ENCODE measurements at regions not wholly inside any gene's neighbourhood (a gene's known extent, or its start where the extent isn't known, plus 50 kb on each side); places are given as distances from the start of the nearest gene placed in this dataset.
"Not testable (repeated sequence)": the region's sequence is repeated elsewhere in the genome, so short reads cannot be mapped to it uniquely, and the experiment has no call there.

DNA sequence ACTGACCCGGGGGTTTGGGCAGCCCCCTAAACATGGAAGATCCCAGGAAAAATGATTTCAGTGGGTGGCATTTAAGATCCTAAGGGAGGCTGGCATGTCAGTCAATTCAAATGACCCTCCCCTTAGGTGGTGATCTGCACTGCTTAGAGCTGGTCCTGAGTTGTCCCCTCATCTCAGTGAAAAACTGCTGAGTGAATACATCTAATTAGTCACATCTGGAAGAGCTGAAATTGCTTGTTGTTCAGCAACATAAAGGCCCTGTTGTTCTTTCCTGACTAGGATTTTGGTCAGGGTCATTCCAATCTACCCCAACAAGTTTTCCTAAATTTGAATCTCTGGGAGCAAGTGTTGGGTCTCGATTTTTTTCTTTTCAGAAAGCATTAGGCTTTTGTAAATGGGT is 126.4 kb downstream of the LCA5 start:
- Mint-ChIP-seq H3K4me1 (ENCODE audit: low read depth) (no peaks in the 10 kb centered on the region), H3K9me3 (no peaks in the 10 kb centered on the region), H3K27ac (no peak overlapping the region), H3K36me3 (ENCODE audit: low read depth) (no peaks in the 10 kb centered on the region), H3K4me3 (ENCODE audit: low read depth) (no peak overlapping the region), H3K27me3 (ENCODE audit: low read depth) (no peaks in the 10 kb centered on the region)
- no peak for DNase-seq (ENCODE audit: low spot score)
- intact Hi-C loops (cut with micrococcal nuclease) = no loop called here

- H3K4me3 Mint-ChIP-seq (ENCODE audit: low read depth) = no peak overlapping the region
- H3K27ac Mint-ChIP-seq = no peak overlapping the region
- H3K4me1 Mint-ChIP-seq (ENCODE audit: low read depth) = no peaks in the 10 kb centered on the region
- DNase-seq (ENCODE audit: low spot score) = no peak
- intact Hi-C loops (cut with micrococcal nuclease) = no loop called here
- H3K27me3 Mint-ChIP-seq (ENCODE audit: low read depth) = no peaks in the 10 kb centered on the region
- no peaks in the 10 kb centered on the region for H3K36me3 Mint-ChIP-seq (ENCODE audit: low read depth)
- no peaks in the 10 kb centered on the region for H3K9me3 Mint-ChIP-seq
Observed at GRCh38 chr6:79408256-79408974, 128.8 kb downstream of the LCA5 start.

GRCh38 chr6:79404677-79405076 is 132.6 kb downstream of the LCA5 start:
- intact Hi-C loops (cut with micrococcal nuclease) = no loop called here

GRCh38 chr6:79404261-79404660 is 133.0 kb downstream of the LCA5 start:
- no peak overlapping the region for H3K4me3 Mint-ChIP-seq (ENCODE audit: low read depth)
- no peaks in the 10 kb centered on the region for H3K27me3 Mint-ChIP-seq (ENCODE audit: low read depth)
- no peaks in the 10 kb centered on the region for H3K36me3 Mint-ChIP-seq (ENCODE audit: low read depth)
- no peak for DNase-seq (ENCODE audit: low spot score)
- no peaks in the 10 kb centered on the region for H3K4me1 Mint-ChIP-seq (ENCODE audit: low read depth)
- no peaks in the 10 kb centered on the region for H3K9me3 Mint-ChIP-seq
- intact Hi-C loops (cut with micrococcal nuclease) = no loop called here
- H3K27ac Mint-ChIP-seq = no peak overlapping the region

More at GRCh38 chr6:79404677-79405076, 132.6 kb downstream of the LCA5 start:
- Mint-ChIP-seq H3K27ac (no peak overlapping the region), H3K4me1 (ENCODE audit: low read depth) (no peaks in the 10 kb centered on the region), H3K36me3 (ENCODE audit: low read depth) (no peaks in the 10 kb centered on the region), H3K27me3 (ENCODE audit: low read depth) (no peaks in the 10 kb centered on the region), H3K4me3 (ENCODE audit: low read depth) (no peak overlapping the region), H3K9me3 (no peaks in the 10 kb centered on the region)
- DNase-seq (ENCODE audit: low spot score) = no peak

GRCh38 chr6:79403563-79403962 is 133.7 kb downstream of the LCA5 start:
- no peaks in the 10 kb centered on the region for H3K4me1 Mint-ChIP-seq (ENCODE audit: low read depth)
- no peak overlapping the region for H3K27ac Mint-ChIP-seq
- H3K27me3 Mint-ChIP-seq (ENCODE audit: low read depth) = no peaks in the 10 kb centered on the region
- H3K36me3 Mint-ChIP-seq (ENCODE audit: low read depth) = no peaks in the 10 kb centered on the region
- no peak for DNase-seq (ENCODE audit: low spot score)
- H3K9me3 Mint-ChIP-seq = no peaks in the 10 kb centered on the region
- intact Hi-C loops (cut with micrococcal nuclease) = no loop called here
- no peak overlapping the region for H3K4me3 Mint-ChIP-seq (ENCODE audit: low read depth)

GRCh38 chr6:79403086-79403485 is 134.1 kb downstream of the LCA5 start:
- Mint-ChIP-seq H3K4me1 (ENCODE audit: low read depth) (no peaks in the 10 kb centered on the region), H3K27me3 (ENCODE audit: low read depth) (no peaks in the 10 kb centered on the region), H3K27ac (no peak overlapping the region), H3K9me3 (no peaks in the 10 kb centered on the region), H3K4me3 (ENCODE audit: low read depth) (no peak overlapping the region), H3K36me3 (ENCODE audit: low read depth) (no peaks in the 10 kb centered on the region)
- DNase-seq (ENCODE audit: low spot score) = no peak
- intact Hi-C loops (cut with micrococcal nuclease) = no loop called here

DNA sequence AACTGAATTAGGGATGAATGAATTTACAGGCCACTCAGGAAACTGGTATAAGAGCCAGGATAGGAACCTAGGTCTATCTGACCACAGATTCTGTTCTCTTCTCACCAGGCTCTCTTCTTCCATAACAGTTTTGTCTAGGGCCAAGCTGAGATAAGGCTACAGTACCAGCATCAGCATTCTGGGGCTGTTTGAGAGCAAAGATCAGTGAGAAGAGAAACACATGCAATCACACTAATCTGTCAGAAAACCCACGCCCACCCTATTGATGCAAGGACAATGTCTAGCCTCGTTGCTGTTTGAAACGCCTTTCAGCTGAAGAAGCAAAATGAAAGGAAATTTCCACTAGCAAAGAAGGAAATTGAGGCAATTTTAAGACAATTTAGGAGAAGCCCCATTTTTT is 137.7 kb downstream of the LCA5 start:
- Mint-ChIP-seq H3K4me3 (ENCODE audit: low read depth) (no peak overlapping the region), H3K27ac (no peak overlapping the region), H3K27me3 (ENCODE audit: low read depth) (no peaks in the 10 kb centered on the region), H3K4me1 (ENCODE audit: low read depth) (no peaks in the 10 kb centered on the region), H3K36me3 (ENCODE audit: low read depth) (no peaks in the 10 kb centered on the region), H3K9me3 (no peaks in the 10 kb centered on the region)
- DNase-seq (ENCODE audit: low spot score) = no peak
- intact Hi-C loops (cut with micrococcal nuclease) = no loop called here

- H3K9me3 Mint-ChIP-seq; H3K4me3 Mint-ChIP-seq (ENCODE audit: low read depth); H3K27ac Mint-ChIP-seq; DNase-seq (ENCODE audit: low spot score); H3K36me3 Mint-ChIP-seq (ENCODE audit: low read depth); H3K4me1 Mint-ChIP-seq (ENCODE audit: low read depth); intact Hi-C loops (cut with micrococcal nuclease); H3K27me3 Mint-ChIP-seq (ENCODE audit: low read depth): not testable (repeated sequence)
Observed at GRCh38 chr6:79398617-79399016, 138.6 kb downstream of the LCA5 start.

- intact Hi-C loops (cut with micrococcal nuclease) = no loop called here
- no peaks in the 10 kb centered on the region for H3K36me3 Mint-ChIP-seq (ENCODE audit: low read depth)
- H3K27ac Mint-ChIP-seq = no peak overlapping the region
- no peak overlapping the region for H3K4me3 Mint-ChIP-seq (ENCODE audit: low read depth)
- peaks cover 11% of the 10 kb centered on the region for H3K9me3 Mint-ChIP-seq
- H3K27me3 Mint-ChIP-seq (ENCODE audit: low read depth) = no peaks in the 10 kb centered on the region
- no peak for DNase-seq (ENCODE audit: low spot score)
- no peaks in the 10 kb centered on the region for H3K4me1 Mint-ChIP-seq (ENCODE audit: low read depth)
Observed at GRCh38 chr6:79396625-79397024, 140.6 kb downstream of the LCA5 start.

GRCh38 chr6:79394690-79395089 is 142.5 kb downstream of the LCA5 start:
- Mint-ChIP-seq H3K9me3 (peaks cover 11% of the 10 kb centered on the region), H3K27me3 (ENCODE audit: low read depth) (no peaks in the 10 kb centered on the region), H3K4me3 (ENCODE audit: low read depth) (no peak overlapping the region), H3K27ac (no peak overlapping the region), H3K4me1 (ENCODE audit: low read depth) (no peaks in the 10 kb centered on the region), H3K36me3 (ENCODE audit: low read depth) (no peaks in the 10 kb centered on the region)
- DNase-seq (ENCODE audit: low spot score) = no peak
- intact Hi-C loops (cut with micrococcal nuclease) = no loop called here

DNA sequence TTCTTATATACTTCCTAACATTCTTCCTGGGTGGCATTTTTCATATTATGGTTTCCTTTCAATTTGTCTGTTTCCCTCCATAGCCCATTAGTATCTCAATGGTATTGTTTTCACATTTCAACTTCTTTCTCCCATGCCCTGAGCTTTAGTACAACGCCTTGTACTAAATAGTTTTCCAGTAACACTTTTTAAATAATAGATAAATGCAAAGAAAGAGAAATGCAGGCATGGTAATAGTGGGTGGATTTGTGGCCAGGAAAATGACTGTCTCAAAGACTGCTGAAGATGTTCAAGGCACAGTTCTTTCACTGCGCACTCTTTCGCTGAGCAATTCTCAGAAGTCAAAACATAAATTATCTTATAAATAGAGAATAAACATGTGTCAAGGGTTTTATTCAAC is 145.1 kb downstream of the LCA5 start:
- Mint-ChIP-seq H3K27ac (no peak overlapping the region), H3K27me3 (ENCODE audit: low read depth) (no peaks in the 10 kb centered on the region), H3K4me1 (ENCODE audit: low read depth) (no peaks in the 10 kb centered on the region), H3K4me3 (ENCODE audit: low read depth) (no peak overlapping the region), H3K36me3 (ENCODE audit: low read depth) (no peaks in the 10 kb centered on the region), H3K9me3 (peaks cover 11% of the 10 kb centered on the region)
- intact Hi-C loops (cut with micrococcal nuclease) = no loop called here
- no peak for DNase-seq (ENCODE audit: low spot score)

DNA sequence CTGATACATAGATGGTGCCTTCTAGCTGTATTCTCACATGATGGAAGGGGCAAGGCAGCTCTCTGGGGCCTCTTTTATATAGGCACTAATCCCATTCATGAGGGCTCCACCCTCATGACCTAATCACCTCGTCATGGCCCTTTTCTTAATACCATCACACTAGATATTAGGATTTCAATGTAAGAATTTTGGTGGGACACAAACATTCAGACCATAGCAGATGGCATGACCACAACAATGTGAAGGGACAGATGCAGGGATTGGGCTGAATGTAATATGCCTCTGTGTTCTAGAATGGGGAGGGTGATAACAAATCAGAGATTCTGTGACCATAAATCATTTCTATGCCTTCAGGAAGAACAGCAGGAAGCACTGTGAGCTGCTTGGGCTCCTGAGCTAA is 145.8 kb downstream of the LCA5 start:
- Mint-ChIP-seq H3K4me3 (ENCODE audit: low read depth) (no peak overlapping the region), H3K27me3 (ENCODE audit: low read depth) (no peaks in the 10 kb centered on the region), H3K9me3 (peaks cover 11% of the 10 kb centered on the region), H3K27ac (no peak overlapping the region), H3K36me3 (ENCODE audit: low read depth) (no peaks in the 10 kb centered on the region), H3K4me1 (ENCODE audit: low read depth) (no peaks in the 10 kb centered on the region)
- intact Hi-C loops (cut with micrococcal nuclease) = no loop called here
- no peak for DNase-seq (ENCODE audit: low spot score)

DNA sequence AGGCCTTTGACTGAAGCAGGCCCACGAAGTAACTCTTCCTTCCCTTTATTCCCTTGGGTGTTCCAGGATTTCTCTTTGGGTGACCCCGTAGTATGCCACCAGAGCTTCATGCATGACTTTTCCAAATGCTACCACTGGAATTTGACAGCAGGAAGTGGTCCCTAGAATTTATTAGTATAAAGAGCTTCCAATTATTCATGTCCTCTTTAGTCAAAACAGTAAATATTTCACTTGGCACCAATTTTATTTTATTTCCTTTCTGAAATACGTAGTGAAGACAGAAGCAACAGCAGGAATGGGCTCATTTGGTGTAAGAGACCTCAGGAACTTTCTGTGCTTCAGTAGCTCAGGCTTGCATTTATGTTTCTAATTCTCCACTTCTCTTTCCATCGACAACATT is 151.3 kb downstream of the LCA5 start:
- H3K27me3 Mint-ChIP-seq (ENCODE audit: low read depth) = no peaks in the 10 kb centered on the region
- no peaks in the 10 kb centered on the region for H3K36me3 Mint-ChIP-seq (ENCODE audit: low read depth)
- no peak overlapping the region for H3K27ac Mint-ChIP-seq
- no peak for DNase-seq (ENCODE audit: low spot score)
- intact Hi-C loops (cut with micrococcal nuclease) = no loop called here
- H3K4me3 Mint-ChIP-seq (ENCODE audit: low read depth) = no peak overlapping the region
- no peaks in the 10 kb centered on the region for H3K4me1 Mint-ChIP-seq (ENCODE audit: low read depth)
- no peaks in the 10 kb centered on the region for H3K9me3 Mint-ChIP-seq

DNA sequence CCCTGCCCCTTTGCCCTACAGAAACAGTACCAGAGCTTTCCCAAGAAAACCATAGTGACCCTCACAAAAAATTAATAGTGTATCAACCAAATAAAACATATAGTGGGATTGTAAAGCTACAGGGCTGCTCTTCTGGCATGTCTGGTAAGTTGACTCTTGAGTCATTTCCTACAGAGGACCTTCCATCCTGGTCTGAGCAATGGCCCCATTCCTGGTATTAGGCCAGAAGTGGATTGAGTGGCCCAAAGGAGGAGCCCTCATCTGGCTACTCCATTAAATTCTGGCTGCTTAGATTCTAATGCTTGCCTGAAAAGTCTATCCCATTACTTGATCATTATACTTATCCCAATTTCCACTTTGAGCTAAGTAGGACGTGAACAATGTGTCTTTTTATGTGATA is 150.9 kb upstream of the HMGN3 start:
- no peaks in the 10 kb centered on the region for H3K27me3 Mint-ChIP-seq (ENCODE audit: low read depth)
- no peaks in the 10 kb centered on the region for H3K36me3 Mint-ChIP-seq (ENCODE audit: low read depth)
- no peak overlapping the region for H3K27ac Mint-ChIP-seq
- no peak overlapping the region for H3K4me3 Mint-ChIP-seq (ENCODE audit: low read depth)
- no peak for DNase-seq (ENCODE audit: low spot score)
- no peaks in the 10 kb centered on the region for H3K4me1 Mint-ChIP-seq (ENCODE audit: low read depth)
- no peaks in the 10 kb centered on the region for H3K9me3 Mint-ChIP-seq
- intact Hi-C loops (cut with micrococcal nuclease) = no loop called here
